ENCODE measurements at regions not wholly inside any gene's neighbourhood (a gene's known extent, or its start where the extent isn't known, plus 50 kb on each side); places are given as distances from the start of the nearest gene placed in this dataset.
"Not testable (repeated sequence)": the region's sequence is repeated elsewhere in the genome, so short reads cannot be mapped to it uniquely, and the experiment has no call there.

- not testable (repeated sequence) for DNase-seq; H3K27ac ChIP-seq (ENCODE audit: low read length); H3K4me3 ChIP-seq (ENCODE audit: low read length); H3K36me3 ChIP-seq (ENCODE audit: control insufficient read depth, insufficient read depth, low read length); H3K4me1 ChIP-seq (ENCODE audit: control insufficient read depth, insufficient read depth, low read length); H3K27me3 ChIP-seq (ENCODE audit: control insufficient read depth, insufficient read depth, low read length); H3K9me3 ChIP-seq (ENCODE audit: control insufficient read depth, low read depth, low read length)
- WGBS (ENCODE audit: insufficient coverage, low lambda C conversion rate), result no CpG with 5 or more reads among the region's 2 CpGs
Observed at GRCh38 chr20:22971077-22971476, 64.0 kb upstream of the SSTR4 start.

- H3K27me3 ChIP-seq (ENCODE audit: control insufficient read depth, insufficient read depth, low read length), result no peaks in the 10 kb centered on the region
- no peak for DNase-seq
- no peaks in the 10 kb centered on the region for H3K9me3 ChIP-seq (ENCODE audit: control insufficient read depth, low read depth, low read length)
- no peak overlapping the region for H3K4me3 ChIP-seq (ENCODE audit: low read length)
- no peaks in the 10 kb centered on the region for H3K36me3 ChIP-seq (ENCODE audit: control insufficient read depth, insufficient read depth, low read length)
- no peaks in the 10 kb centered on the region for H3K4me1 ChIP-seq (ENCODE audit: control insufficient read depth, insufficient read depth, low read length)
- no peak overlapping the region for H3K27ac ChIP-seq (ENCODE audit: low read length)
- WGBS (ENCODE audit: insufficient coverage, low lambda C conversion rate), result 0% methylated on average over 1 of the region's 1 CpG
Observed at GRCh38 chr20:22974354-22974753, 60.8 kb upstream of the SSTR4 start.

GRCh38 chr20:22977047-22977785 is 57.9 kb upstream of the SSTR4 start:
- Histone ChIP-seq H3K4me1 (ENCODE audit: control insufficient read depth, insufficient read depth, low read length) (no peaks in the 10 kb centered on the region), H3K4me3 (ENCODE audit: low read length) (no peak overlapping the region), H3K9me3 (ENCODE audit: control insufficient read depth, low read depth, low read length) (no peaks in the 10 kb centered on the region), H3K27ac (ENCODE audit: low read length) (no peak overlapping the region), H3K27me3 (ENCODE audit: control insufficient read depth, insufficient read depth, low read length) (no peaks in the 10 kb centered on the region), H3K36me3 (ENCODE audit: control insufficient read depth, insufficient read depth, low read length) (no peaks in the 10 kb centered on the region)
- no CpG with 5 or more reads among the region's 4 CpGs for WGBS (ENCODE audit: insufficient coverage, low lambda C conversion rate)
- no peak for DNase-seq

- WGBS (ENCODE audit: insufficient coverage, low lambda C conversion rate), result 20% methylated on average over 1 of the region's 4 CpGs
- no peak overlapping the region for H3K4me3 ChIP-seq (ENCODE audit: low read length)
- no peaks in the 10 kb centered on the region for H3K36me3 ChIP-seq (ENCODE audit: control insufficient read depth, insufficient read depth, low read length)
- H3K9me3 ChIP-seq (ENCODE audit: control insufficient read depth, low read depth, low read length), result no peaks in the 10 kb centered on the region
- no peaks in the 10 kb centered on the region for H3K4me1 ChIP-seq (ENCODE audit: control insufficient read depth, insufficient read depth, low read length)
- no peak overlapping the region for H3K27ac ChIP-seq (ENCODE audit: low read length)
- no peaks in the 10 kb centered on the region for H3K27me3 ChIP-seq (ENCODE audit: control insufficient read depth, insufficient read depth, low read length)
- no peak for DNase-seq
Observed at GRCh38 chr20:22984008-22984407, 51.1 kb upstream of the SSTR4 start.

GRCh38 chr20:22984606-22985005 is 50.5 kb upstream of the SSTR4 start:
- Histone ChIP-seq H3K27me3 (ENCODE audit: control insufficient read depth, insufficient read depth, low read length) (no peaks in the 10 kb centered on the region), H3K27ac (ENCODE audit: low read length) (no peak overlapping the region), H3K4me1 (ENCODE audit: control insufficient read depth, insufficient read depth, low read length) (no peaks in the 10 kb centered on the region), H3K36me3 (ENCODE audit: control insufficient read depth, insufficient read depth, low read length) (no peaks in the 10 kb centered on the region), H3K4me3 (ENCODE audit: low read length) (no peak overlapping the region), H3K9me3 (ENCODE audit: control insufficient read depth, low read depth, low read length) (no peaks in the 10 kb centered on the region)
- WGBS (ENCODE audit: insufficient coverage, low lambda C conversion rate), result 83% methylated on average over 1 of the region's 8 CpGs
- DNase-seq, result no peak

GRCh38 chr20:22985239-22985778 is 49.8 kb upstream of the SSTR4 start:
- Histone ChIP-seq H3K9me3 (ENCODE audit: control insufficient read depth, low read depth, low read length) (no peaks in the 10 kb centered on the region), H3K27ac (ENCODE audit: low read length) (no peak overlapping the region), H3K4me3 (ENCODE audit: low read length) (no peak overlapping the region), H3K36me3 (ENCODE audit: control insufficient read depth, insufficient read depth, low read length) (no peaks in the 10 kb centered on the region), H3K27me3 (ENCODE audit: control insufficient read depth, insufficient read depth, low read length) (no peaks in the 10 kb centered on the region), H3K4me1 (ENCODE audit: control insufficient read depth, insufficient read depth, low read length) (no peaks in the 10 kb centered on the region)
- no peak for DNase-seq
- WGBS (ENCODE audit: insufficient coverage, low lambda C conversion rate), result no CpG with 5 or more reads among the region's 5 CpGs
